ENCODE measurements at regions not wholly inside any gene's neighbourhood (a gene's known extent, or its start where the extent isn't known, plus 50 kb on each side); places are given as distances from the start of the nearest gene placed in this dataset.

GRCh38 chr5:44568519-44568918 lies 179.3 kb upstream of the FGF10 start:
- in situ Hi-C loops (cut with HindIII; ENCODE audit: low pct_unique_long_range_greater_than_20kb, low sequenced_read_pairs) (no loop called here), intact Hi-C loops (cut with micrococcal nuclease; ENCODE audit: unreplicated experiment) (no loop called here)
- ChIA-PET CTCF (no interaction called here), POLR2A (interaction anchor here (0.6 kb wide), 1 partner anchor 872 kb away, joined by 6 read pairs; no protein-coding TSS in a partner anchor)
- no TSS peak for BruUV-seq (replicated peaks)
- Histone ChIP-seq H3K4me1 (ENCODE audit: control insufficient read depth, insufficient read depth, low read length) (no peaks in the 10 kb centered on the region), H3K36me3 (ENCODE audit: control insufficient read depth, insufficient read depth, low read length) (no peaks in the 10 kb centered on the region), H3K4me3 (ENCODE audit: low read depth in 2 of 2, low read length in 2 of 2) (no peak overlapping the region), H3K27me3 (ENCODE audit: control insufficient read depth, insufficient read depth, low read length) (no peaks in the 10 kb centered on the region), H3K9me3 (ENCODE audit: control insufficient read depth, insufficient read depth, low read depth, low read length) (no peaks in the 10 kb centered on the region; the same call in 1 of the 2 replicates), H3K27ac (ENCODE audit: low read length) (no peak overlapping the region)
- no peak for ATAC-seq
- no peak for TF ChIP-seq SIN3A (IDR thresholded peaks at IDR 0.05; ENCODE audit: borderline replicate concordance, insufficient read depth, low read depth, low read length)
- TF ChIP-seq, protein P1, sequence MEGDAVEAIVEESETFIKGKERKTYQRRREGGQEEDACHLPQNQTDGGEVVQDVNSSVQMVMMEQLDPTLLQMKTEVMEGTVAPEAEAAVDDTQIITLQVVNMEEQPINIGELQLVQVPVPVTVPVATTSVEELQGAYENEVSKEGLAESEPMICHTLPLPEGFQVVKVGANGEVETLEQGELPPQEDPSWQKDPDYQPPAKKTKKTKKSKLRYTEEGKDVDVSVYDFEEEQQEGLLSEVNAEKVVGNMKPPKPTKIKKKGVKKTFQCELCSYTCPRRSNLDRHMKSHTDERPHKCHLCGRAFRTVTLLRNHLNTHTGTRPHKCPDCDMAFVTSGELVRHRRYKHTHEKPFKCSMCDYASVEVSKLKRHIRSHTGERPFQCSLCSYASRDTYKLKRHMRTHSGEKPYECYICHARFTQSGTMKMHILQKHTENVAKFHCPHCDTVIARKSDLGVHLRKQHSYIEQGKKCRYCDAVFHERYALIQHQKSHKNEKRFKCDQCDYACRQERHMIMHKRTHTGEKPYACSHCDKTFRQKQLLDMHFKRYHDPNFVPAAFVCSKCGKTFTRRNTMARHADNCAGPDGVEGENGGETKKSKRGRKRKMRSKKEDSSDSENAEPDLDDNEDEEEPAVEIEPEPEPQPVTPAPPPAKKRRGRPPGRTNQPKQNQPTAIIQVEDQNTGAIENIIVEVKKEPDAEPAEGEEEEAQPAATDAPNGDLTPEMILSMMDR (IDR thresholded peaks at IDR 0.05): no peak
- TF ChIP-seq POLR2AphosphoS5 (IDR thresholded peaks at IDR 0.05; ENCODE audit: low read depth, low read length): no peak
- TF ChIP-seq, protein P2, sequence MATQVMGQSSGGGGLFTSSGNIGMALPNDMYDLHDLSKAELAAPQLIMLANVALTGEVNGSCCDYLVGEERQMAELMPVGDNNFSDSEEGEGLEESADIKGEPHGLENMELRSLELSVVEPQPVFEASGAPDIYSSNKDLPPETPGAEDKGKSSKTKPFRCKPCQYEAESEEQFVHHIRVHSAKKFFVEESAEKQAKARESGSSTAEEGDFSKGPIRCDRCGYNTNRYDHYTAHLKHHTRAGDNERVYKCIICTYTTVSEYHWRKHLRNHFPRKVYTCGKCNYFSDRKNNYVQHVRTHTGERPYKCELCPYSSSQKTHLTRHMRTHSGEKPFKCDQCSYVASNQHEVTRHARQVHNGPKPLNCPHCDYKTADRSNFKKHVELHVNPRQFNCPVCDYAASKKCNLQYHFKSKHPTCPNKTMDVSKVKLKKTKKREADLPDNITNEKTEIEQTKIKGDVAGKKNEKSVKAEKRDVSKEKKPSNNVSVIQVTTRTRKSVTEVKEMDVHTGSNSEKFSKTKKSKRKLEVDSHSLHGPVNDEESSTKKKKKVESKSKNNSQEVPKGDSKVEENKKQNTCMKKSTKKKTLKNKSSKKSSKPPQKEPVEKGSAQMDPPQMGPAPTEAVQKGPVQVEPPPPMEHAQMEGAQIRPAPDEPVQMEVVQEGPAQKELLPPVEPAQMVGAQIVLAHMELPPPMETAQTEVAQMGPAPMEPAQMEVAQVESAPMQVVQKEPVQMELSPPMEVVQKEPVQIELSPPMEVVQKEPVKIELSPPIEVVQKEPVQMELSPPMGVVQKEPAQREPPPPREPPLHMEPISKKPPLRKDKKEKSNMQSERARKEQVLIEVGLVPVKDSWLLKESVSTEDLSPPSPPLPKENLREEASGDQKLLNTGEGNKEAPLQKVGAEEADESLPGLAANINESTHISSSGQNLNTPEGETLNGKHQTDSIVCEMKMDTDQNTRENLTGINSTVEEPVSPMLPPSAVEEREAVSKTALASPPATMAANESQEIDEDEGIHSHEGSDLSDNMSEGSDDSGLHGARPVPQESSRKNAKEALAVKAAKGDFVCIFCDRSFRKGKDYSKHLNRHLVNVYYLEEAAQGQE (IDR thresholded peaks at IDR 0.05; ENCODE audit: insufficient read depth in 1 of 2, low read depth in 2 of 2, low read length in 1 of 2): no peak
- TF ChIP-seq TCF7L2 (IDR thresholded peaks at IDR 0.05; ENCODE audit: low read depth, low read length): no peak
- no peak for DNase-seq (ENCODE audit: low read depth, low spot score)

DNA sequence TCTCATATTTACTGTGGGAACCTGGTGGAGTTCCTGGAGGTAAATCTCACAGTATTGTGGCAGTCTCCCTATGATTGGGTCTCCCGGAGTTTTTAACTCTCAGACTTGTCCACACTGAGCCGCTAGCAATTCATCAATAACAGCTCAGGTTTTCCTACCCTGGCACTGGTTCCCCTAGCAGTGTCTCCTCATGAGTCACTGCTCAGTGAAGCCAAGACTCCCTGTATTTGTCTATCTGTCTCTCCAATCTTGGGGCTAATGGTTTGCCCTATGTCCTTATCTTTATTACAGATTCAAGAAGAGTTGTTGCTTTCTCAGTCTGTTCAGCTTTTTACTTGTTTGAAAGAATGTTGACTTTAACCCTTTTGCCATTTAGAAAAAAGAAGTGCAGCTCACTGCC lies 176.7 kb upstream of the FGF10 start:
- no peak overlapping the region for H3K4me3 ChIP-seq (ENCODE audit: low read depth in 2 of 2, low read length in 2 of 2)
- ChIA-PET CTCF (no interaction called here), POLR2A (no interaction called here)
- ATAC-seq (no peak), DNase-seq (ENCODE audit: low read depth, low spot score) (no peak)
- in situ Hi-C loops (cut with HindIII; ENCODE audit: low pct_unique_long_range_greater_than_20kb, low sequenced_read_pairs): no loop called here
- H3K36me3 ChIP-seq (ENCODE audit: control insufficient read depth, insufficient read depth, low read length): no peaks in the 10 kb centered on the region
- TF ChIP-seq POLR2AphosphoS5 (IDR thresholded peaks at IDR 0.05; ENCODE audit: low read depth, low read length) (no peak), SIN3A (IDR thresholded peaks at IDR 0.05; ENCODE audit: borderline replicate concordance, insufficient read depth, low read depth, low read length) (no peak), TCF7L2 (IDR thresholded peaks at IDR 0.05; ENCODE audit: low read depth, low read length) (no peak)
- TF ChIP-seq, protein P1 (IDR thresholded peaks at IDR 0.05): no peak
- TF ChIP-seq, protein P2 (IDR thresholded peaks at IDR 0.05; ENCODE audit: insufficient read depth in 1 of 2, low read depth in 2 of 2, low read length in 1 of 2): no peak
- peaks cover 3% of the 10 kb centered on the region; the same call in 1 of the 2 replicates for H3K9me3 ChIP-seq (ENCODE audit: control insufficient read depth, insufficient read depth, low read depth, low read length)
- BruUV-seq (replicated peaks): no TSS peak
- H3K27ac ChIP-seq (ENCODE audit: low read length): no peak overlapping the region
- intact Hi-C loops (cut with micrococcal nuclease; ENCODE audit: unreplicated experiment): no loop called here
- H3K4me1 ChIP-seq (ENCODE audit: control insufficient read depth, insufficient read depth, low read length): no peaks in the 10 kb centered on the region
- H3K27me3 ChIP-seq (ENCODE audit: control insufficient read depth, insufficient read depth, low read length): no peaks in the 10 kb centered on the region
